Suprapubic skin (tissue), 3 donors: ENCODE measurements at regions not wholly inside any gene's neighbourhood (a gene's known extent, or its start where the extent isn't known, plus 50 kb on each side); places are given as distances from the start of the nearest gene placed in this dataset.

Experiments
- POLR2AphosphoS5 ChIP-seq, 3 donors: sonication (generic); formaldehyde crosslinking; IDR thresholded peaks; one replicate each; pipeline ENCODE4 v1.6.1; 2017; ENCODE audit warnings: antibody characterized with exemption in 3 of 3
- TF ChIP-seq, protein P1 (sequence below), 2 donors: fragments of 200-600 bp in 1 of 2; fragments of 450-650 bp in 1 of 2; sonication (generic) in 1 of 2; IDR thresholded peaks; one replicate each; pipeline ENCODE4 v1.5.1; 2016 to 2019; ENCODE audit warnings: antibody characterized with exemption in 2 of 2, mild to moderate bottlenecking in 1 of 2, moderate library complexity in 1 of 2

DNA sequence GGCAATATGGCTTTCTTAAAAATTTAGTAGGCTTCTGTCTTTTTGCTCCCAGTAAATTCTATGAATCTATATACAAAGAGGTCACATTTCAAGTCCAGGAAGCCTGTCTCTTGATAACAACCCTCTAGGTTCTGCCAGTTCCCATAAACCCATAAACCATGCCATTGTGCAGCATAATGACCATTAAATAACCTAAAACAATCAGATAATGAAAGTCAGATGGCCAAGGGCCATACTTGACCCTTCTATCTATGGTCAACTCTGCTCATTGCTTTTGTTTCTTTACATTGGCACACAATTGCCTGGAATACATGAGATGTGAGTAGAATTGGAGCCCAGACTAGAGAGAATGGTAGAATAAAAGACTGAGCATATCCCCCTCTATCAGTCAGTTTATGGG lies 305.4 kb upstream of the KIF2A start:
- no peak for TF ChIP-seq POLR2AphosphoS5 (IDR thresholded peaks at IDR 0.05)
- TF ChIP-seq, protein P1, sequence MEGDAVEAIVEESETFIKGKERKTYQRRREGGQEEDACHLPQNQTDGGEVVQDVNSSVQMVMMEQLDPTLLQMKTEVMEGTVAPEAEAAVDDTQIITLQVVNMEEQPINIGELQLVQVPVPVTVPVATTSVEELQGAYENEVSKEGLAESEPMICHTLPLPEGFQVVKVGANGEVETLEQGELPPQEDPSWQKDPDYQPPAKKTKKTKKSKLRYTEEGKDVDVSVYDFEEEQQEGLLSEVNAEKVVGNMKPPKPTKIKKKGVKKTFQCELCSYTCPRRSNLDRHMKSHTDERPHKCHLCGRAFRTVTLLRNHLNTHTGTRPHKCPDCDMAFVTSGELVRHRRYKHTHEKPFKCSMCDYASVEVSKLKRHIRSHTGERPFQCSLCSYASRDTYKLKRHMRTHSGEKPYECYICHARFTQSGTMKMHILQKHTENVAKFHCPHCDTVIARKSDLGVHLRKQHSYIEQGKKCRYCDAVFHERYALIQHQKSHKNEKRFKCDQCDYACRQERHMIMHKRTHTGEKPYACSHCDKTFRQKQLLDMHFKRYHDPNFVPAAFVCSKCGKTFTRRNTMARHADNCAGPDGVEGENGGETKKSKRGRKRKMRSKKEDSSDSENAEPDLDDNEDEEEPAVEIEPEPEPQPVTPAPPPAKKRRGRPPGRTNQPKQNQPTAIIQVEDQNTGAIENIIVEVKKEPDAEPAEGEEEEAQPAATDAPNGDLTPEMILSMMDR (IDR thresholded peaks at IDR 0.05), result no peak
